PC-9 (cell line): ENCODE measurements at regions not wholly inside any gene's neighbourhood (a gene's known extent, or its start where the extent isn't known, plus 50 kb on each side); places are given as distances from the start of the nearest gene placed in this dataset.

Source experiments
- EZH2 ChIP-seq: fragments of 200-600 bp; sonication (generic); IDR thresholded peaks from 2 replicates; pipeline ENCODE4 v1.8.0; 2017; ENCODE audit warnings: antibody characterized with exemption, low read depth
- TF ChIP-seq, protein P1 (sequence below): fragments of 200-600 bp; sonication (generic); conservative IDR thresholded peaks from 2 replicates; pipeline ENCODE4 v1.6.1; 2017; ENCODE audit warnings: mixed run types, antibody characterized with exemption, mild to moderate bottlenecking, moderate library complexity

DNA sequence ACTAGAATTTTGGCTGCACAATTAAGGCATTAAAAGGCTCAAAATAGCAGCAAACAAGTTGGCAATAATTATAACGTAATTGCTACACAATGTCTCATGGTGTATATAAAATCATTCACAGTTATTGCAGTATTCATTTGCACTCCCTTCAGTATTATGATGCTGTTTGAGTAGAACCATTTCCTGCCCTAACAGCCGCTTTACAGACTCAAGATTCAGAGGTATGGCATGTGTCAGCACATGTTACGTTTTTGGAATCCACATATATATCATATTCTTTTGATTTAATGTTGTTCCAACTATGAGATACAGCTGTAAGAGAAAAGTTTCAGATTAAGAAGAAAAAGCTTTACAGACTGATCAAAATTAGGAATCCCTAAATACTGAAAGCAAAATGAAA lies 56.3 kb upstream of the NCKAP5 start:
- TF ChIP-seq EZH2, result no peak
- TF ChIP-seq, protein P1, sequence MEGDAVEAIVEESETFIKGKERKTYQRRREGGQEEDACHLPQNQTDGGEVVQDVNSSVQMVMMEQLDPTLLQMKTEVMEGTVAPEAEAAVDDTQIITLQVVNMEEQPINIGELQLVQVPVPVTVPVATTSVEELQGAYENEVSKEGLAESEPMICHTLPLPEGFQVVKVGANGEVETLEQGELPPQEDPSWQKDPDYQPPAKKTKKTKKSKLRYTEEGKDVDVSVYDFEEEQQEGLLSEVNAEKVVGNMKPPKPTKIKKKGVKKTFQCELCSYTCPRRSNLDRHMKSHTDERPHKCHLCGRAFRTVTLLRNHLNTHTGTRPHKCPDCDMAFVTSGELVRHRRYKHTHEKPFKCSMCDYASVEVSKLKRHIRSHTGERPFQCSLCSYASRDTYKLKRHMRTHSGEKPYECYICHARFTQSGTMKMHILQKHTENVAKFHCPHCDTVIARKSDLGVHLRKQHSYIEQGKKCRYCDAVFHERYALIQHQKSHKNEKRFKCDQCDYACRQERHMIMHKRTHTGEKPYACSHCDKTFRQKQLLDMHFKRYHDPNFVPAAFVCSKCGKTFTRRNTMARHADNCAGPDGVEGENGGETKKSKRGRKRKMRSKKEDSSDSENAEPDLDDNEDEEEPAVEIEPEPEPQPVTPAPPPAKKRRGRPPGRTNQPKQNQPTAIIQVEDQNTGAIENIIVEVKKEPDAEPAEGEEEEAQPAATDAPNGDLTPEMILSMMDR, result no peak
